ENCODE measurements at regions not wholly inside any gene's neighbourhood (a gene's known extent, or its start where the extent isn't known, plus 50 kb on each side); places are given as distances from the start of the nearest gene placed in this dataset.
"Not testable (repeated sequence)": the region's sequence is repeated elsewhere in the genome, so short reads cannot be mapped to it uniquely, and the experiment has no call there.

DNA sequence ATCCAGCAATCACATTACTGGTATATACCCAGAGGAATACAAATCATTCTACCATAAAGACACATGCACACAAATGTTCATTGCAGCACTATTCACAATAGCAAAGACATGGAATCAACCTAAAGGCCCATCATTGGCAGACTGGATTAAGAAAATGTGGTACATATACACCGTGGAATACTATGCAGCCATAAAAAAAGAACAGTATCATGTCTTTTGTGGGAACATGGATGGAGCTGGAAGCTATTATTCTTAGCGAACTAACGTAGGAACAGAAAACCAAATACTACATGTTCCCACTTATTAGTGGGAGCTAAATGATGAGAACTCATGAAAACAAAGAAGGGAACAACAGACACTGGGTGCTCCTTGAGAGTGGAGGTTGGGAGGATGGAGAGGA lies 60.9 kb downstream of the PGRMC1 start:
- not testable (repeated sequence) for FAIRE-seq

DNA sequence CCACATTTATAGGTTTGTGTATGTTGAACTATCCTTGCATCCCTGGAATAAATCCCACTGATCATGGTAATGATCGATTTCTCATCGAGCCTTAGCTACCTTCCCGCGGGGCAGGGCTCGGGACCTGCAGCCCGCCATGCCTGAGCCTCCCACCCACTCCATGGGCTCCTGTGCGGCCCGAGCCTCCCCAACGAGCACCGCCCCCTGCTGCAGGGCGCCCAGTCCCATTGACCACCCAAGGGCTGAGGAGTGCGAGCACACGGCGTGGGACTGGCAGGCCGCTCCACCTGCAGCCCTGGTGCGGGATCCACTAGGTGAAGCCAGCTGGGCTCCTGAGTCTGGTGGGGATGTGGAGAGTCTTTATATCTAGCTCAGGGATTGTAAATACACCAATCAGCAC lies 63.7 kb downstream of the PGRMC1 start:
- FAIRE-seq; H3K4me3 ChIP-seq; H3K9me3 ChIP-seq; H3K27ac ChIP-seq; ATAC-seq; DNase-seq; intact Hi-C loops (cut with DNase I); H3K4me1 ChIP-seq; H3K27me3 ChIP-seq; H3K36me3 ChIP-seq: not testable (repeated sequence)
- 93 to 95% methylated on average over 16 of the region's 16 CpGs for WGBS, 2 donors

More for the DNA sequence above, 60.9 kb downstream of the PGRMC1 start:
- 67 to 75% methylated on average over 3 of the region's 3 CpGs for WGBS, 2 donors
- H3K36me3 ChIP-seq; H3K27ac ChIP-seq; H3K9me3 ChIP-seq; H3K27me3 ChIP-seq; H3K4me1 ChIP-seq; H3K4me3 ChIP-seq; ATAC-seq; DNase-seq; intact Hi-C loops (cut with DNase I): not testable (repeated sequence)

DNA sequence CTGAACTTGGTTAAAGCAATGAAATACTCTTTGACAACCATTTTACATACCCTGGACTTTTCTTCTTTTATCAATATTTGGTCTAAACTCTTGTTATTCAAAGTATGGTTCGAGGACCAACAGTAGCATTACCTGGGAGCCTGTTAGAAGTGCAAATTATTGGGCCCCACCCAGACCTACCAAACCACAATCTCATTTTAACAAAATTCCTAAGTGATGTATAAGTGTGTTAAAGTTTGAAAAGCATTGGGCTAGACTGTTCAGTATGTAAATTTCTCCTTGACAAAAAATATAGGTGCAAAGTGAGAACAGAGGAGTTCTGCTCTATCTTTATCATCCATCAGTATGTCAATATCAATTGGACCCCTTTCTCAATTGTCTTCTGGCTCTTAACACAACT lies 67.1 kb downstream of the PGRMC1 start:
- TF ChIP-seq, protein P1, sequence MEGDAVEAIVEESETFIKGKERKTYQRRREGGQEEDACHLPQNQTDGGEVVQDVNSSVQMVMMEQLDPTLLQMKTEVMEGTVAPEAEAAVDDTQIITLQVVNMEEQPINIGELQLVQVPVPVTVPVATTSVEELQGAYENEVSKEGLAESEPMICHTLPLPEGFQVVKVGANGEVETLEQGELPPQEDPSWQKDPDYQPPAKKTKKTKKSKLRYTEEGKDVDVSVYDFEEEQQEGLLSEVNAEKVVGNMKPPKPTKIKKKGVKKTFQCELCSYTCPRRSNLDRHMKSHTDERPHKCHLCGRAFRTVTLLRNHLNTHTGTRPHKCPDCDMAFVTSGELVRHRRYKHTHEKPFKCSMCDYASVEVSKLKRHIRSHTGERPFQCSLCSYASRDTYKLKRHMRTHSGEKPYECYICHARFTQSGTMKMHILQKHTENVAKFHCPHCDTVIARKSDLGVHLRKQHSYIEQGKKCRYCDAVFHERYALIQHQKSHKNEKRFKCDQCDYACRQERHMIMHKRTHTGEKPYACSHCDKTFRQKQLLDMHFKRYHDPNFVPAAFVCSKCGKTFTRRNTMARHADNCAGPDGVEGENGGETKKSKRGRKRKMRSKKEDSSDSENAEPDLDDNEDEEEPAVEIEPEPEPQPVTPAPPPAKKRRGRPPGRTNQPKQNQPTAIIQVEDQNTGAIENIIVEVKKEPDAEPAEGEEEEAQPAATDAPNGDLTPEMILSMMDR (IDR thresholded peaks at IDR 0.05) = no peak
- FAIRE-seq (no peak), DNase-seq (no peak), ATAC-seq (no peak)
- H3K27me3 ChIP-seq = peaks cover 0 to 4% (median 0%) of the 10 kb centered on the region in 4 donors
- H3K27ac ChIP-seq = no peak overlapping the region
- H3K36me3 ChIP-seq = no peaks in the 10 kb centered on the region
- no peaks in the 10 kb centered on the region for H3K9me3 ChIP-seq
- no peaks in the 10 kb centered on the region for H3K4me1 ChIP-seq
- 68 to 87% methylated on average over 1 of the region's 1 CpG for WGBS, 2 donors
- no peak overlapping the region for H3K4me3 ChIP-seq
- intact Hi-C loops (cut with DNase I) = no loop called here

DNA sequence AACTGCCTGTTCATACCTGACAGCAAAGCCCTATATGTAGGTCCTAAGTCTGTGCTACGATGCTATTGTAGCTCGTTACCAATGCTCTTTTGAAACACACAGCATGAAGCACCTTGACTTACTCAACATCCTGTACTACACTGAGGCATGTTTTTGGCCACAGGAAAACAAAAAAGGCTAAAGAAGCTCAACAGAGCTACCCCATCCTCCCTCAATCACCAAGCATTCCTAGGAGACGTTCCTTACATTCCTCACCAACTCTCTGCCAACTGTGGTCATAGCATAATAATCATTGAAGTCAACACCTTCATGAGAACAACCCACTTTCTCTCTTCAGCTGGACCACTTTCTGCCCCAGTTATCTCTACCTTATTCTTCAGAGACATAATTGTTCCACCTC lies 73.7 kb upstream of the SLC25A43 start:
- H3K27me3 ChIP-seq = no peaks in the 10 kb centered on the region
- DNase-seq (no peak), ATAC-seq (no peak), FAIRE-seq (no peak)
- H3K27ac ChIP-seq = no peak overlapping the region
- no peak overlapping the region for H3K4me3 ChIP-seq
- H3K9me3 ChIP-seq = no peaks in the 10 kb centered on the region
- H3K4me1 ChIP-seq = no peaks in the 10 kb centered on the region
- TF ChIP-seq, protein P1 (IDR thresholded peaks at IDR 0.05) = no peak
- H3K36me3 ChIP-seq = no peaks in the 10 kb centered on the region
- intact Hi-C loops (cut with DNase I) = no loop called here
- 68 to 80% methylated on average over 3 of the region's 3 CpGs for WGBS, 2 donors

DNA sequence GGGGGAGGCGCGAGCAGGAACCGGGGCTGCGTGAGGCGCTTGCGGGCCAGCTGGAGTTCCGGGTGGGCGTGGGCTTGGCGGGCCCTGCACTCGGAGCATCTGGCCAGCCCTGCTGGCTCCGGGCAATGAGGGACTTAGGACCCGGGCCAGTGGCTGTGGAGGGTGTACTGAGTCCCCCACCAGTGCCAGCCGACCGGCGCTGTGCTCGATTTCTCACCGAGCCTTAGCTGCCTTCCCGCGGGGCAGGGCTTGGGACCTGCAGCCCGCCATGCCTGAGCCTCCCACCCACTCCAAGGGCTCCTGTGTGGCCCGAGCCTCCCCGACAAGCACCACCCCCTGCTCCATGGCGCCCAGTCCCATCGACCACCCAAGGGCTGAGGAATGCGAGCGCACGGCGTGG lies 67.3 kb upstream of the SLC25A43 start:
- FAIRE-seq; ATAC-seq; H3K4me3 ChIP-seq; H3K27me3 ChIP-seq; intact Hi-C loops (cut with DNase I); H3K9me3 ChIP-seq; H3K27ac ChIP-seq; H3K4me1 ChIP-seq; H3K36me3 ChIP-seq: not testable (repeated sequence)
- DNase-seq = peak in 1 of 6 donors; percentile 48
- 95% methylated on average over 22 to 28 of the region's 28 CpGs for WGBS, 2 donors

DNA sequence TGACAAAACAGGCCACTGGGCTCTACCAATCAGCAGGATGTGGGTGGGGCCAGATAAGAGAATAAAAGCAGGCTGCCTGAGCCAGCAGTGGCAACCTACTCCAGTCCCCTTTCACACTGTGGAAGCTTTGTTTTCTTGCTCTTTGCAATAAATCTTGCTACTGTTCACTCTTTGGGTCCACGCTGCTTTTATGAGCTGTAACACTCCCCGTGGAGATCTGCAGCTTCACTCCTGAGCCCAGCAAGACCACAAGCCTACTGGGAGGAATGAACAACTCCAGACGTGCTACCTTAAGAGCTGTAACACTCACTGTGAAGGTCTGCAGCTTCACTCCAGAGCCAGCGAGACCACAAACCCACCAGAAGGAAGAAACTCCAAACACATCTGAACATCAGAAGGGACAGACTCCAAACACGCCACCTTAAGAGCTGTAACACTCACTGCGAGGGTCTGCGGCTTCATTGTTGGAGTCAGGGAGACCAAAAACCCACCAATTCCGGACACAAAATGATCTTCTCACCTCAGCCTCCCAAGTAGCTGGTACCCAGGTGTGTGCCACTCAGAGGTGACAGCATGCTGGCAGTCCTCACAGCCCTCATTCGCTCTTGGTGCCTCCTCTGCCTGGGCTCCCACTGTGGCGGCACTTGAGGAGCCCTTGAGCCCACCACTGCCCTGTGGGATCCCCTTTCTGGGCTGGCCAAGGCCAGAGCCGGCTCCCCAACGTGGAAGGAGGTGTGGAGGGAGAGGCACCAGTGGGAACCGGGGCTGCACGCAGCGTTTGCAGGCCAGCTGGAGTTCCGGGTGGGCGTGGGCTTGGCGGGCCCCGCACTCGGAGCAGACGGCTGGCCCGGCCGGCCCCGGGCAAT lies 66.0 kb upstream of the SLC25A43 start:
- H3K4me1 ChIP-seq; H3K27me3 ChIP-seq; DNase-seq; FAIRE-seq; ATAC-seq; H3K36me3 ChIP-seq; H3K27ac ChIP-seq; H3K9me3 ChIP-seq; H3K4me3 ChIP-seq; intact Hi-C loops (cut with DNase I): not testable (repeated sequence)
- 79 to 82% methylated on average over 24 of the region's 24 CpGs for whole genome bisulfite sequencing, 2 donors

DNA sequence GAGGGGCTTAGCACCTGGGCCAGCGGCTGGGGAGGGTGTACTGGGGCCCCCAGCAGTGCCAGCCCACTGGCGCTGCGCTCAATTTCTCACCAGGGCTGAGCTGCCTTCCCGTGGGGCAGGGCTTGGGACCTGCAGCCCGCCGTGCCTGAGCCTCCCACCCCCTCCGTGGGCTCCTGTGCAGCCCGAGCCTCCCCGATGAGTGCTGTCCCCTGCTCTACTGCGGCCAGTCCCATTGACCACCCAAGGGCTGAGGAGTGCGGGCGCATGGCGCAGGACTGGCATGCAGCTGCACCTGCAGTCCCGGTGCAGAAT lies 65.5 kb upstream of the SLC25A43 start:
- DNase-seq = peak in 1 of 6 donors; percentile 45
- FAIRE-seq; ATAC-seq; H3K36me3 ChIP-seq; H3K27ac ChIP-seq; intact Hi-C loops (cut with DNase I); H3K4me1 ChIP-seq; H3K27me3 ChIP-seq; H3K4me3 ChIP-seq; H3K9me3 ChIP-seq: not testable (repeated sequence)
- 79 to 80% methylated on average over 12 to 14 of the region's 14 CpGs for WGBS, 2 donors

DNA sequence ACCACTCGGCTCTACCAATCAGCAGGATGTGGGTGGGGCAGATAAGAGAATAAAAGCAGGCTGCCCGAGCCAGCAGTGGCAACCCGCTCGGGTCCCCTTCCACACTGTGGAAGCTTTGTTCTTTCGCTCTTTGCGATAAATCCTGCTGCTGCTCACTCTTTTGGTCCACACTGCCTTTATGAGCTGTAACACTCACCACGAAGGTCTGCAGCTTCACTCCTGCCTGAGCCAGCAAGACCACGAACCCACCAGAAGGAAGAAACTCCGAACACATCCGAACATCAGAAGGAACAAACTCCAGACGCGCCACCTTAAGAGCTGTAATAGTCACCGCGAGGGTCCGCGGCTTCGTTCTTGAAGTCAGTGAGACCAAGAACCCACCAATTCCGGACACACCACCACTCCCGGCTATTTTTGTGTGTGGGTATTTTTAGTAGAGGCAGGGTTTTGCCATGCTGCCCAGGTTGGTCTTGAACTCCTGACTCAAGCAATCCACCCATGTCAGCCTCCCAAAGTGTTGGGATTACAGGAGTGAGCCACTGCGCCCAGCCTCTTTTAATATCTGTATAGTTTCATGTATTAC lies 64.6 kb upstream of the SLC25A43 start:
- ATAC-seq; DNase-seq; H3K4me1 ChIP-seq; H3K36me3 ChIP-seq; FAIRE-seq; H3K4me3 ChIP-seq; intact Hi-C loops (cut with DNase I); H3K27me3 ChIP-seq; H3K9me3 ChIP-seq; H3K27ac ChIP-seq: not testable (repeated sequence)
- WGBS, 2 donors = 80 to 82% methylated on average over 20 of the region's 20 CpGs
